ENCODE measurements at regions not wholly inside any gene's neighbourhood (a gene's known extent, or its start where the extent isn't known, plus 50 kb on each side); places are given as distances from the start of the nearest gene placed in this dataset.

GRCh38 chr18:1983746-1984515 is 587.4 kb downstream of the METTL4 start:
- DNase-seq: no peak

- no peak for DNase-seq
Measured at GRCh38 chr18:1993866-1994265, 577.4 kb downstream of the METTL4 start.

- DNase-seq: no peak
Measured at GRCh38 chr18:1994471-1994870, 576.8 kb downstream of the METTL4 start.

- no peak for DNase-seq
Measured at GRCh38 chr18:1995041-1995612, 576.2 kb downstream of the METTL4 start.

GRCh38 chr18:1998121-1998520 is 573.2 kb downstream of the METTL4 start:
- DNase-seq: no peak

- no peak for DNase-seq
Measured at GRCh38 chr18:1999387-1999786, 571.9 kb downstream of the METTL4 start.

GRCh38 chr18:2002151-2002550 is 569.2 kb downstream of the METTL4 start:
- DNase-seq: no peak

GRCh38 chr18:2002604-2003003 is 568.7 kb downstream of the METTL4 start:
- DNase-seq: no peak

- DNase-seq: no peak
Measured at GRCh38 chr18:2009942-2010697, 561.2 kb downstream of the METTL4 start.

GRCh38 chr18:2027016-2027415 is 544.3 kb downstream of the METTL4 start:
- no peak for DNase-seq

GRCh38 chr18:2027756-2028155 is 543.5 kb downstream of the METTL4 start:
- no peak for DNase-seq

GRCh38 chr18:2028986-2029385 is 542.3 kb downstream of the METTL4 start:
- DNase-seq: no peak

- no peak for DNase-seq
Measured at GRCh38 chr18:2030647-2031046, 540.7 kb downstream of the METTL4 start.

- DNase-seq: no peak
Measured at GRCh38 chr18:2032036-2032435, 539.3 kb downstream of the METTL4 start.

- DNase-seq: no peak
Measured at GRCh38 chr18:2035056-2035455, 536.2 kb downstream of the METTL4 start.

- DNase-seq: no peak
Measured at GRCh38 chr18:2036086-2036485, 535.2 kb downstream of the METTL4 start.

- no peak for DNase-seq
Measured at GRCh38 chr18:2040279-2040678, 531.0 kb downstream of the METTL4 start.

- no peak for DNase-seq
Measured at GRCh38 chr18:2049986-2050385, 521.3 kb downstream of the METTL4 start.

GRCh38 chr18:2050702-2051201 is 520.6 kb downstream of the METTL4 start:
- DNase-seq: no peak

GRCh38 chr18:2053490-2054089 is 517.7 kb downstream of the METTL4 start:
- DNase-seq: no peak

GRCh38 chr18:2059336-2059735 is 512.0 kb downstream of the METTL4 start:
- no peak for DNase-seq

- DNase-seq: no peak
Measured at GRCh38 chr18:2060086-2060485, 511.2 kb downstream of the METTL4 start.

- DNase-seq: no peak
Measured at GRCh38 chr18:2070631-2071030, 500.7 kb downstream of the METTL4 start.

Measured in HCEC 1CT (cell line).